ENCODE measurements at regions not wholly inside any gene's neighbourhood (a gene's known extent, or its start where the extent isn't known, plus 50 kb on each side); places are given as distances from the start of the nearest gene placed in this dataset.

DNA sequence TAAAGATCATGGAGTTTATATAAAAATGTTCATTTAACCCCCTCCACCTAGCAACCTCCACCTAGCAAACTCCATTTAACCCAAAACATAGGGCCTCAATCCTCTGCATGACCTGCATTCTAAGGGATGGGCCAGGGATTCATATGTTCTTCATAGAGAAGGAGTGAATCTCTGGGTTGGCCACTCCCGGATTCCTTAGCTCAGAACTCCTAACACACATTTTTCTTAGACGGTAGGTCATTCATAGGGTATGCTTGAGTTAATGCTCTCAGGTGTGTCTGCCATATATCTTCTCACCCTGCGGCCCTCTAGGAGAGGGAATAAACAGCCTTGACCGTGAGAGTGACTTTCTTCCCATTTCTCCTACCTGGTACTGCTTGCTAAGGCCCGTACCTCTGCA, 102.0 kb upstream of the IGSF10 start:
- TF ChIP-seq FOS (IDR thresholded peaks at IDR 0.05; ENCODE audit: extremely low read depth, insufficient read length) (no peak), GATA2 (CRISPR knock-in tag; IDR thresholded peaks at IDR 0.05) (no peak), TAF1 (IDR thresholded peaks at IDR 0.05; ENCODE audit: control insufficient read depth, extremely low read depth, insufficient read depth, low read length, severe bottlenecking) (no peak)
